IMR-90 (cell line): ENCODE measurements at regions not wholly inside any gene's neighbourhood (a gene's known extent, or its start where the extent isn't known, plus 50 kb on each side); places are given as distances from the start of the nearest gene placed in this dataset.

Source experiments
- ATAC-seq: fragments of 200-7000 bp; cut with Tn5 transposase; 2 replicates; pipeline ENCODE4 v1.9.1; 2020; ENCODE audit warnings: low read depth, mild to moderate bottlenecking, moderate library complexity
- BruUV-seq: library from RNA; stranded (reverse); fragments of 400-500 nt; replicated peaks from 2 replicates; lab custom pipeline; 2021; lab: Mats Ljungman, UMichigan
- CTCF ChIA-PET: fragments of 300-600 bp; formaldehyde crosslinking; extraction: SDS; loops from one replicate; lab custom pipeline; 2021; ENCODE audit warnings: antibody characterized with exemption; lab: Yijun Ruan, JAX
- POLR2A ChIA-PET: fragments of 300-600 bp; sonication (Branson Sonifier 250); formaldehyde crosslinking; loops from one replicate; lab custom pipeline; 2022; ENCODE audit warnings: antibody characterized with exemption; ENCODE audit not compliant: unreplicated experiment; lab: Charles Lee
- DNase-seq: peaks from one replicate; pipeline ENCODE4 v3.0.0; 2013
- H2AFZ ChIP-seq: replicated peaks from 2 replicates; pipeline ENCODE3; 2013; ENCODE audit warnings: low read length, mild to moderate bottlenecking; ENCODE audit not compliant: poor library complexity
- H2AK5ac ChIP-seq: 2 replicates; pipeline ENCODE4 v1.6.1; 2013; ENCODE audit warnings: low read depth, low read length, inconsistent platforms
- H2AK9ac ChIP-seq: replicated peaks from 2 replicates; pipeline ENCODE3; 2013; ENCODE audit warnings: mild to moderate bottlenecking, low read depth, low read length, moderate library complexity; ENCODE audit not compliant: poor library complexity
- H2BK120ac ChIP-seq: 2 replicates; pipeline ENCODE4 v1.6.1; 2013; ENCODE audit warnings: low read depth, low read length, inconsistent platforms
- H2BK15ac ChIP-seq: 3 replicates; pipeline ENCODE4 v1.6.1; 2013; ENCODE audit warnings: low read depth, low read length, inconsistent platforms
- H2BK20ac ChIP-seq: 2 replicates; pipeline ENCODE4 v1.6.1; 2013; ENCODE audit warnings: low read depth, mild to moderate bottlenecking, inconsistent platforms, low read length, moderate library complexity
- H2BK5ac ChIP-seq: 2 replicates; pipeline ENCODE4 v1.6.1; 2013; ENCODE audit warnings: mild to moderate bottlenecking, low read depth, low read length, inconsistent platforms; ENCODE audit not compliant: poor library complexity, severe bottlenecking
- H3K14ac ChIP-seq: replicated peaks from 2 replicates; pipeline ENCODE4 v1.6.1; 2013; ENCODE audit warnings: low read depth, low read length, inconsistent platforms
- H3K18ac ChIP-seq: 2 replicates; pipeline ENCODE4 v1.6.1; 2013; ENCODE audit warnings: low read depth, low read length, control low read depth
- H3K23ac ChIP-seq: 2 replicates; pipeline ENCODE4 v1.6.1; 2013; ENCODE audit warnings: low read depth, low read length, inconsistent platforms
- H3K27ac ChIP-seq: 2 replicates; pipeline ENCODE4 v1.5.1; 2013; ENCODE audit warnings: mild to moderate bottlenecking, control low read depth, low read length; ENCODE audit not compliant: insufficient read depth
- H3K27me3 ChIP-seq: 2 replicates; pipeline ENCODE4 v1.6.1; 2013; ENCODE audit warnings: low read length; ENCODE audit not compliant: control insufficient read depth, insufficient read depth
- H3K36me3 ChIP-seq: 2 replicates; pipeline ENCODE4 v1.6.1; 2013; ENCODE audit warnings: low read length, mixed read lengths; ENCODE audit not compliant: control insufficient read depth, insufficient read depth
- H3K4ac ChIP-seq: 2 replicates; pipeline ENCODE4 v1.6.1; 2013; ENCODE audit warnings: low read depth, low read length, inconsistent platforms
- H3K4me1 ChIP-seq: 2 replicates; pipeline ENCODE4 v1.6.1; 2013; ENCODE audit warnings: low read length, mixed read lengths; ENCODE audit not compliant: control insufficient read depth, insufficient read depth
- H3K4me2 ChIP-seq: 2 replicates; pipeline ENCODE4 v1.6.1; 2013; ENCODE audit warnings: low read depth, mild to moderate bottlenecking, control low read depth, low read length, moderate library complexity
- H3K4me3 ChIP-seq: 2 replicates; pipeline ENCODE4 v1.5.1; 2013; ENCODE audit warnings: low read depth, mild to moderate bottlenecking, control low read depth, low read length, moderate library complexity; ENCODE audit not compliant: insufficient read depth
- H3K56ac ChIP-seq: 2 replicates; pipeline ENCODE4 v1.6.1; 2013; ENCODE audit warnings: low read length, inconsistent platforms; ENCODE audit not compliant: insufficient read depth; ENCODE audit errors: extremely low read depth
- H3K79me1 ChIP-seq, 2 experiments: 2 replicates each; pipeline ENCODE4 v1.6.1; 2013; ENCODE audit warnings: low read length in 2 of 2, inconsistent platforms in 1 of 2, low read depth in 1 of 2
- H3K9ac ChIP-seq: 2 replicates; pipeline ENCODE4 v1.6.1; 2013; ENCODE audit warnings: low read depth, low read length, control low read depth
- H3K9me1 ChIP-seq: 2 replicates; pipeline ENCODE4 v1.6.1; 2013; ENCODE audit warnings: low read length, inconsistent platforms; ENCODE audit not compliant: insufficient read depth
- H3K9me3 ChIP-seq: 2 replicates; pipeline ENCODE4 v1.6.1; 2013; ENCODE audit warnings: low read length; ENCODE audit not compliant: control insufficient read depth, insufficient read depth
- H4K20me1 ChIP-seq: 2 replicates; pipeline ENCODE4 v1.6.1; 2013; ENCODE audit warnings: low read length, inconsistent platforms; ENCODE audit not compliant: insufficient read depth
- H4K5ac ChIP-seq: 2 replicates; pipeline ENCODE4 v1.6.1; 2013; ENCODE audit warnings: mild to moderate bottlenecking, low read depth, low read length, control low read depth
- H4K8ac ChIP-seq, 2 experiments: 2 replicates each; pipeline ENCODE4 v1.6.1; 2013; ENCODE audit warnings: low read depth in 2 of 2, low read length in 2 of 2, control low read depth in 1 of 2, inconsistent platforms in 1 of 2
- H4K91ac ChIP-seq: 2 replicates; pipeline ENCODE4 v1.6.1; 2013; ENCODE audit warnings: low read depth, low read length, inconsistent platforms; ENCODE audit not compliant: insufficient read depth
- BHLHE40 ChIP-seq: fragments of 150-350 bp; IDR thresholded peaks from 2 replicates; pipeline ENCODE4 v1.6.1; 2016; ENCODE audit warnings: mild to moderate bottlenecking, low read depth, low read length
- CEBPB ChIP-seq: IDR thresholded peaks from 2 replicates; pipeline ENCODE4 v1.6.1; 2012; ENCODE audit warnings: low read depth, low read length, improper control_type of control experiment
- CHD1 ChIP-seq: IDR thresholded peaks from 2 replicates; pipeline ENCODE4 v1.6.1; 2012; ENCODE audit warnings: low read depth, low read length, improper control_type of control experiment
- FOS ChIP-seq: fragments of 150-350 bp; IDR thresholded peaks from 2 replicates; pipeline ENCODE4 v1.6.1; 2016; ENCODE audit warnings: low read depth, low read length
- MAZ ChIP-seq: IDR thresholded peaks from 2 replicates; pipeline ENCODE4 v1.6.1; 2012; ENCODE audit warnings: low read depth, mild to moderate bottlenecking, low read length, improper control_type of control experiment, moderate library complexity, borderline replicate concordance
- MXI1 ChIP-seq: IDR thresholded peaks from 2 replicates; pipeline ENCODE4 v1.6.1; 2012; ENCODE audit warnings: low read depth, mild to moderate bottlenecking, low read length, moderate library complexity, borderline replicate concordance
- NFE2L2 ChIP-seq: fragments of 150-350 bp; IDR thresholded peaks from 2 replicates; pipeline ENCODE4 v1.6.1; 2016; ENCODE audit warnings: low read depth, mild to moderate bottlenecking, low read length
- POLR2A ChIP-seq: IDR thresholded peaks from 2 replicates; pipeline ENCODE4 v1.6.1; 2012; ENCODE audit warnings: mild to moderate bottlenecking, low read depth, low read length
- RAD21 ChIP-seq: IDR thresholded peaks from 2 replicates; pipeline ENCODE4 v1.6.1; 2012; ENCODE audit warnings: low read length, improper control_type of control experiment
- RCOR1 ChIP-seq: IDR thresholded peaks from 2 replicates; pipeline ENCODE4 v1.6.1; 2012; ENCODE audit warnings: mild to moderate bottlenecking, low read length, improper control_type of control experiment; ENCODE audit not compliant: insufficient replicate concordance
- RFX5 ChIP-seq: IDR thresholded peaks from 2 replicates; pipeline ENCODE4 v1.8.0; 2012; ENCODE audit warnings: low read depth, mild to moderate bottlenecking, low read length, moderate library complexity
- SMC3 ChIP-seq: fragments of 150-350 bp; IDR thresholded peaks from 2 replicates; pipeline ENCODE4 v1.6.1; 2016; ENCODE audit warnings: low read depth, mild to moderate bottlenecking, antibody characterized with exemption, low read length, moderate library complexity
- WGBS, 2 experiments: methylation state at CpG; one replicate each; pipeline versions ENCODE4 v1.1.5 to v1.1.7; 2013; ENCODE audit warnings: missing lambda C conversion rate in 2 of 2; ENCODE audit not compliant: insufficient read length in 1 of 2; ENCODE audit errors: extremely low coverage in 2 of 2; 5-methylcytosine and 5-hydroxymethylcytosine counted together
- dilution Hi-C: fragments of 300-500 bp; cut with HindIII; formaldehyde crosslinking; loops from one replicate; pipeline ENCODE4 v1.14.3; 2018; ENCODE audit warnings: low sequenced_read_pairs; ENCODE audit not compliant: unreplicated experiment
- in situ Hi-C: fragments of 300-500 bp; cut with MboI; formaldehyde crosslinking; loops from 3 replicates; pipeline ENCODE4 v1.14.3; 2019; ENCODE audit warnings: low sequenced_read_pairs, inconsistent platforms, mixed read lengths
- intact Hi-C: fragments of 100-400 bp; cut with micrococcal nuclease; formaldehyde crosslinking; loops from 2 replicates; pipeline ENCODE4 v1.10.0; 2022
- TF ChIP-seq, protein P1 (sequence below): fragments of 150-350 bp; IDR thresholded peaks from 2 replicates; pipeline ENCODE4 v1.6.1; 2016; ENCODE audit warnings: low read depth, mild to moderate bottlenecking, low read length, moderate library complexity, borderline replicate concordance
- TF ChIP-seq, protein P2 (sequence below): fragments of 150-350 bp; IDR thresholded peaks from 2 replicates; pipeline ENCODE4 v1.6.1; 2017; ENCODE audit warnings: mild to moderate bottlenecking, antibody characterized with exemption, low read length, low read depth
- TF ChIP-seq, protein P3 (sequence below): conservative IDR thresholded peaks from 2 replicates; pipeline ENCODE4 v1.5.1; 2012; ENCODE audit warnings: mild to moderate bottlenecking, low read depth, low read length, improper control_type of control experiment

DNA sequence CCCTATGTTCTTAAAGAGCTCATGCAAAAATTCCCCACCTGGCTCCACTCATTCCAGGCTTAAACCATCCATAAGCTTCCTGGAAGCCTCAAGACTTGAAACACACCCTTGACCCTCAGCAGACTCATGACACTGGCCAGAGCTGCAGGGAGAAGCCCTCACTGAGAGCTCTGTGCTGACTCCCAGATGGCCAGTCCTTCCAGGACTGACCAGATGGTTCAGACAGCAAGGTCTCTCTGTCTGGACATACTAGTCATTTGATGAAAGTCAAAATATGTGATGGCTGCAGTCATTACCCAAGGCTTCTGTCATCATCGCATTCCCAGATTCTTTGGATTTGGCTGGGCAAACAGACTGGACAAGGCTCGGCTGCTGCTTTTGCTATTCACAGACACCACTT is 397.4 kb downstream of the FOXO1 start:
- H3K4me2 ChIP-seq: no peak overlapping the region
- no CpG with 5 or more reads among the region's 2 CpGs for WGBS, 2 experiments

More for the DNA sequence above, 397.4 kb downstream of the FOXO1 start:
- Histone ChIP-seq H3K27ac (no peak overlapping the region), H4K91ac (no peak overlapping the region), H2AFZ (no peak overlapping the region), H3K9ac (no peak overlapping the region), H3K18ac (no peak overlapping the region), H4K20me1 (no peaks in the 10 kb centered on the region), H2BK120ac (no peak overlapping the region), H3K4ac (no peak overlapping the region), H3K79me1 (no peaks in the 10 kb centered on the region), H2BK15ac (no peak overlapping the region), H3K4me3 (no peak overlapping the region), H4K8ac (no peak overlapping the region), H3K27me3 (no peaks in the 10 kb centered on the region), H3K9me3 (no peaks in the 10 kb centered on the region), H3K23ac (no peak overlapping the region), H2AK9ac (no peak overlapping the region), H3K56ac (no peak overlapping the region), H4K5ac (no peak overlapping the region), H2AK5ac (no peak overlapping the region), H2BK5ac (no peak overlapping the region), H3K14ac (no peak overlapping the region), H2BK20ac (no peak overlapping the region), H3K9me1 (no peaks in the 10 kb centered on the region), H3K4me1 (no peaks in the 10 kb centered on the region), H3K36me3 (no peaks in the 10 kb centered on the region)
- ChIA-PET POLR2A (no interaction called here), CTCF (no interaction called here)
- ATAC-seq (no peak), DNase-seq (no peak)
- no TSS peak for BruUV-seq
- dilution Hi-C loops (no loop called here), intact Hi-C loops (no loop called here), in situ Hi-C loops (no loop called here)
- TF ChIP-seq FOS (no peak), RAD21 (no peak), CEBPB (no peak), SMC3 (no peak), NFE2L2 (no peak), POLR2A (no peak), RFX5 (no peak), MAZ (no peak), MXI1 (no peak), CHD1 (no peak), BHLHE40 (no peak), RCOR1 (no peak)
- TF ChIP-seq, protein P1, sequence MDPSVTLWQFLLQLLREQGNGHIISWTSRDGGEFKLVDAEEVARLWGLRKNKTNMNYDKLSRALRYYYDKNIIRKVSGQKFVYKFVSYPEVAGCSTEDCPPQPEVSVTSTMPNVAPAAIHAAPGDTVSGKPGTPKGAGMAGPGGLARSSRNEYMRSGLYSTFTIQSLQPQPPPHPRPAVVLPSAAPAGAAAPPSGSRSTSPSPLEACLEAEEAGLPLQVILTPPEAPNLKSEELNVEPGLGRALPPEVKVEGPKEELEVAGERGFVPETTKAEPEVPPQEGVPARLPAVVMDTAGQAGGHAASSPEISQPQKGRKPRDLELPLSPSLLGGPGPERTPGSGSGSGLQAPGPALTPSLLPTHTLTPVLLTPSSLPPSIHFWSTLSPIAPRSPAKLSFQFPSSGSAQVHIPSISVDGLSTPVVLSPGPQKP: no peak
- TF ChIP-seq, protein P2, sequence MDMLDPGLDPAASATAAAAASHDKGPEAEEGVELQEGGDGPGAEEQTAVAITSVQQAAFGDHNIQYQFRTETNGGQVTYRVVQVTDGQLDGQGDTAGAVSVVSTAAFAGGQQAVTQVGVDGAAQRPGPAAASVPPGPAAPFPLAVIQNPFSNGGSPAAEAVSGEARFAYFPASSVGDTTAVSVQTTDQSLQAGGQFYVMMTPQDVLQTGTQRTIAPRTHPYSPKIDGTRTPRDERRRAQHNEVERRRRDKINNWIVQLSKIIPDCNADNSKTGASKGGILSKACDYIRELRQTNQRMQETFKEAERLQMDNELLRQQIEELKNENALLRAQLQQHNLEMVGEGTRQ: no peak
- TF ChIP-seq, protein P3, sequence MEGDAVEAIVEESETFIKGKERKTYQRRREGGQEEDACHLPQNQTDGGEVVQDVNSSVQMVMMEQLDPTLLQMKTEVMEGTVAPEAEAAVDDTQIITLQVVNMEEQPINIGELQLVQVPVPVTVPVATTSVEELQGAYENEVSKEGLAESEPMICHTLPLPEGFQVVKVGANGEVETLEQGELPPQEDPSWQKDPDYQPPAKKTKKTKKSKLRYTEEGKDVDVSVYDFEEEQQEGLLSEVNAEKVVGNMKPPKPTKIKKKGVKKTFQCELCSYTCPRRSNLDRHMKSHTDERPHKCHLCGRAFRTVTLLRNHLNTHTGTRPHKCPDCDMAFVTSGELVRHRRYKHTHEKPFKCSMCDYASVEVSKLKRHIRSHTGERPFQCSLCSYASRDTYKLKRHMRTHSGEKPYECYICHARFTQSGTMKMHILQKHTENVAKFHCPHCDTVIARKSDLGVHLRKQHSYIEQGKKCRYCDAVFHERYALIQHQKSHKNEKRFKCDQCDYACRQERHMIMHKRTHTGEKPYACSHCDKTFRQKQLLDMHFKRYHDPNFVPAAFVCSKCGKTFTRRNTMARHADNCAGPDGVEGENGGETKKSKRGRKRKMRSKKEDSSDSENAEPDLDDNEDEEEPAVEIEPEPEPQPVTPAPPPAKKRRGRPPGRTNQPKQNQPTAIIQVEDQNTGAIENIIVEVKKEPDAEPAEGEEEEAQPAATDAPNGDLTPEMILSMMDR: no peak
